Liver (tissue), 3 donors: ENCODE measurements at regions not wholly inside any gene's neighbourhood (a gene's known extent, or its start where the extent isn't known, plus 50 kb on each side); places are given as distances from the start of the nearest gene placed in this dataset.

Experiments used
- CTCF ChIP-seq: fragments of 150-350 bp; IDR thresholded peaks from 2 replicates; pipeline ENCODE4 v1.5.1; 2017; ENCODE audit warnings: improper control_type of control experiment, low read depth, low read length; ENCODE audit not compliant: missing input control
- EGR1 ChIP-seq, 2 donors: IDR thresholded peaks; 2 replicates each; pipeline ENCODE4 v1.6.1; 2016 to 2018; ENCODE audit warnings: antibody characterized with exemption in 2 of 2, low read depth in 2 of 2
- FOXA1 ChIP-seq: IDR thresholded peaks from 2 replicates; pipeline ENCODE4 v1.6.1; 2016; ENCODE audit warnings: antibody characterized with exemption
- JUND ChIP-seq, 2 donors: IDR thresholded peaks; 2 replicates each; pipeline ENCODE4 v1.6.1; 2016; ENCODE audit warnings: antibody characterized with exemption in 2 of 2
- RAD21 ChIP-seq, 2 donors: IDR thresholded peaks; 2 replicates each; pipeline ENCODE4 v1.6.1; 2016; ENCODE audit warnings: antibody characterized with exemption in 2 of 2, mild to moderate bottlenecking in 2 of 2
- TAF1 ChIP-seq: conservative IDR thresholded peaks from 2 replicates; pipeline ENCODE4 v1.6.1; 2016; ENCODE audit warnings: antibody characterized with exemption, mild to moderate bottlenecking
- ZBTB33 ChIP-seq: IDR thresholded peaks from 2 replicates; pipeline ENCODE4 v1.6.1; 2016; ENCODE audit warnings: antibody characterized with exemption
- TF ChIP-seq, protein P1 (sequence below): IDR thresholded peaks from 2 replicates; pipeline ENCODE4 v1.6.1; 2016; ENCODE audit warnings: antibody characterized with exemption, mild to moderate bottlenecking
- donor health status: healthy.
- donor health status: healthy.

- no peak for TF ChIP-seq CTCF
- TF ChIP-seq, protein P1, sequence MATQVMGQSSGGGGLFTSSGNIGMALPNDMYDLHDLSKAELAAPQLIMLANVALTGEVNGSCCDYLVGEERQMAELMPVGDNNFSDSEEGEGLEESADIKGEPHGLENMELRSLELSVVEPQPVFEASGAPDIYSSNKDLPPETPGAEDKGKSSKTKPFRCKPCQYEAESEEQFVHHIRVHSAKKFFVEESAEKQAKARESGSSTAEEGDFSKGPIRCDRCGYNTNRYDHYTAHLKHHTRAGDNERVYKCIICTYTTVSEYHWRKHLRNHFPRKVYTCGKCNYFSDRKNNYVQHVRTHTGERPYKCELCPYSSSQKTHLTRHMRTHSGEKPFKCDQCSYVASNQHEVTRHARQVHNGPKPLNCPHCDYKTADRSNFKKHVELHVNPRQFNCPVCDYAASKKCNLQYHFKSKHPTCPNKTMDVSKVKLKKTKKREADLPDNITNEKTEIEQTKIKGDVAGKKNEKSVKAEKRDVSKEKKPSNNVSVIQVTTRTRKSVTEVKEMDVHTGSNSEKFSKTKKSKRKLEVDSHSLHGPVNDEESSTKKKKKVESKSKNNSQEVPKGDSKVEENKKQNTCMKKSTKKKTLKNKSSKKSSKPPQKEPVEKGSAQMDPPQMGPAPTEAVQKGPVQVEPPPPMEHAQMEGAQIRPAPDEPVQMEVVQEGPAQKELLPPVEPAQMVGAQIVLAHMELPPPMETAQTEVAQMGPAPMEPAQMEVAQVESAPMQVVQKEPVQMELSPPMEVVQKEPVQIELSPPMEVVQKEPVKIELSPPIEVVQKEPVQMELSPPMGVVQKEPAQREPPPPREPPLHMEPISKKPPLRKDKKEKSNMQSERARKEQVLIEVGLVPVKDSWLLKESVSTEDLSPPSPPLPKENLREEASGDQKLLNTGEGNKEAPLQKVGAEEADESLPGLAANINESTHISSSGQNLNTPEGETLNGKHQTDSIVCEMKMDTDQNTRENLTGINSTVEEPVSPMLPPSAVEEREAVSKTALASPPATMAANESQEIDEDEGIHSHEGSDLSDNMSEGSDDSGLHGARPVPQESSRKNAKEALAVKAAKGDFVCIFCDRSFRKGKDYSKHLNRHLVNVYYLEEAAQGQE: no peak
- TF ChIP-seq JUND (IDR thresholded peaks at IDR 0.05): no peak
- no peak for TF ChIP-seq ZBTB33
- no peak for TF ChIP-seq FOXA1
- TF ChIP-seq EGR1 (IDR thresholded peaks at IDR 0.05; ENCODE audit: low read depth in 2 of 2): no peak
- TF ChIP-seq TAF1: no peak
- TF ChIP-seq RAD21 (IDR thresholded peaks at IDR 0.05): no peak
These were observed 54.1 kb upstream of the LRIG2 start for GRCh38 chr1:113018911-113019310.
